Kidney (tissue), 13 donors: ENCODE measurements at regions not wholly inside any gene's neighbourhood (a gene's known extent, or its start where the extent isn't known, plus 50 kb on each side); places are given as distances from the start of the nearest gene placed in this dataset.
A peak's percentile ranks its signal among the peaks of the same experiment; 100 is the strongest.
"Not testable (repeated sequence)": the region's sequence is repeated elsewhere in the genome, so short reads cannot be mapped to it uniquely, and the experiment has no call there.

Source experiments
- DNase-seq, 5 donors: peaks; one replicate each; pipeline ENCODE4 v3.0.0-alpha.2; 2013 to 2020
- FAIRE-seq: peaks from 2 replicates; lab custom pipeline; 2012; peaks lifted over from hg19 to GRCh38; lab: Jason Lieb, UNC
- H3K27ac ChIP-seq, 2 donors: one replicate each; pipeline ENCODE4 v1.7.0; 2013; ENCODE audit warnings: low read depth in 2 of 2, low read length in 2 of 2, inconsistent platforms in 1 of 2
- H3K27me3 ChIP-seq: one replicate; pipeline ENCODE4 v1.7.1; 2013; ENCODE audit warnings: low read length, inconsistent platforms; ENCODE audit not compliant: control insufficient read depth, insufficient read depth
- H3K36me3 ChIP-seq, 3 donors: one replicate each; pipeline versions ENCODE4 v1.7.0 to v1.7.1; 2013; ENCODE audit warnings: low read length in 3 of 3, control low read depth in 1 of 3, inconsistent platforms in 1 of 3; ENCODE audit not compliant: insufficient read depth in 3 of 3, control insufficient read depth in 2 of 3
- H3K4me1 ChIP-seq, 3 donors: one replicate each; pipeline versions ENCODE4 v1.7.0 to v1.7.1; 2013; ENCODE audit warnings: low read length in 3 of 3, inconsistent platforms in 1 of 3, low read depth in 1 of 3; ENCODE audit not compliant: control insufficient read depth in 2 of 3, insufficient read depth in 2 of 3
- H3K4me3 ChIP-seq, 3 donors: one replicate each; pipeline versions ENCODE4 v1.7.0 to v1.8.1; 2013; ENCODE audit warnings: low read length in 3 of 3, control low read depth in 1 of 3, inconsistent platforms in 1 of 3
- H3K9ac ChIP-seq, 3 donors: one replicate each; pipeline versions ENCODE4 v1.7.0 to v1.7.1; 2013; ENCODE audit warnings: low read length in 3 of 3, control low read depth in 1 of 3, inconsistent platforms in 1 of 3
- H3K9me3 ChIP-seq, 3 donors: one replicate each; pipeline versions ENCODE4 v1.7.0 to v1.7.1; 2013; ENCODE audit warnings: low read length in 3 of 3, control low read depth in 1 of 3, inconsistent platforms in 1 of 3; ENCODE audit not compliant: control insufficient read depth in 2 of 3, insufficient read depth in 1 of 3
- CTCF ChIP-seq: IDR thresholded peaks from 3 replicates; pipeline ENCODE4 v1.5.1; 2012; ENCODE audit warnings: mild to moderate bottlenecking, moderate library complexity, borderline replicate concordance; ENCODE audit not compliant: insufficient read depth; ENCODE audit errors: extremely low read depth
- intact Hi-C: fragments of 100-400 bp; cut with DNase I; formaldehyde crosslinking; loops from one replicate; pipeline ENCODE4 v1.11.1; 2022
- donor health status: control.
- donor health status: control.
- donor health status: control.
- donor health status: control.
- donor health status: control.
- donor health status: DM: yes; HTN: yes; CAD: no.
- donor health status: Normal renal cell carcinoma (clear cell type).

GRCh38 chr1:89436856-89437255, 73.0 kb downstream of the GBP6 start:
- H3K9ac ChIP-seq: no peak overlapping the region
- FAIRE-seq: no peak
- no peak for TF ChIP-seq CTCF
- H3K4me1 ChIP-seq: no peaks in the 10 kb centered on the region
- peak in 1 of 5 donors; percentile 39 for DNase-seq
- no peak overlapping the region for H3K4me3 ChIP-seq
- H3K27me3 ChIP-seq: no peaks in the 10 kb centered on the region
- H3K27ac ChIP-seq: no peak overlapping the region
- no peaks in the 10 kb centered on the region for H3K36me3 ChIP-seq
- H3K9me3 ChIP-seq: peaks cover 0 to 8% (median 0%) of the 10 kb centered on the region in 3 donors
- intact Hi-C loops: no loop called here

- FAIRE-seq, H3K27ac ChIP-seq, H3K4me3 ChIP-seq, H3K9ac ChIP-seq, intact Hi-C loops, H3K4me1 ChIP-seq, H3K36me3 ChIP-seq, H3K27me3 ChIP-seq, DNase-seq, H3K9me3 ChIP-seq: not testable (repeated sequence)
These were observed 74.4 kb downstream of the GBP6 start for GRCh38 chr1:89438301-89438700.

- TF ChIP-seq CTCF: no peak
- Histone ChIP-seq H3K9ac (no peak overlapping the region), H3K9me3 (peaks cover 0 to 9% (median 0%) of the 10 kb centered on the region in 3 donors), H3K4me1 (no peaks in the 10 kb centered on the region), H3K4me3 (no peak overlapping the region), H3K27me3 (no peaks in the 10 kb centered on the region), H3K27ac (no peak overlapping the region), H3K36me3 (no peaks in the 10 kb centered on the region)
- FAIRE-seq (no peak), DNase-seq (no peak)
- intact Hi-C loops: no loop called here
These were observed 77.1 kb downstream of the GBP6 start for GRCh38 chr1:89440911-89441310.

GRCh38 chr1:89444791-89445190, 79.8 kb upstream of the LRRC8B start:
- no peak for FAIRE-seq
- Histone ChIP-seq H3K36me3 (no peaks in the 10 kb centered on the region), H3K9ac (no peak overlapping the region), H3K4me1 (no peaks in the 10 kb centered on the region), H3K4me3 (no peak overlapping the region), H3K9me3 (peaks cover 0 to 5% (median 0%) of the 10 kb centered on the region in 3 donors), H3K27me3 (no peaks in the 10 kb centered on the region), H3K27ac (no peak overlapping the region)
- DNase-seq: no peak
- intact Hi-C loops: no loop called here
- TF ChIP-seq CTCF: no peak
